GM18873 (cell line): ENCODE measurements at regions not wholly inside any gene's neighbourhood (a gene's known extent, or its start where the extent isn't known, plus 50 kb on each side); places are given as distances from the start of the nearest gene placed in this dataset.

Source experiments
- ATAC-seq: cut with Tn5 transposase; IDR thresholded peaks from one replicate; pipeline ENCODE4 v1.9.1; 2021; ENCODE audit warnings: mild to moderate bottlenecking, moderate library complexity, moderate number of reproducible peaks; ENCODE audit not compliant: unreplicated experiment, low FRiP score

DNA sequence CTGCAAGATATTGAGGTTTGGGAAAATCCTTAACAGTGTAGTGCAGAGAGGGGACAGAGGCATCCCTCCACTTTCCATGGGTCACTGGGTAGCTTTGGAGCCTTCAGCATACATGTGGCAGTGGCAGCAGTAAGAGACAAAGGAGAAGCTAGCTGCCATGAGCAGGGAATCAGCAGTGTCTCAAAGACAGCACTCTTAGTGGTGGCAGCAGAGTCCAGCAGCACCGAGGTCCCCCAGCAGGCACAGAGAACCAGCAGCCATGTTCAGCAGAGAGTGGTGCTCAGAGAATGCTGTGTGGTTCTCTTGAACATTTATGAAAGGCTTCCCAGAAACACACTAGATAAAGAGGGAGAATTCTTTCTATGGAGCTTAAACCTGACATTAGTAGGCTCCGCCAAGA is 308.5 kb downstream of the CENPC start:
- no peak for ATAC-seq

DNA sequence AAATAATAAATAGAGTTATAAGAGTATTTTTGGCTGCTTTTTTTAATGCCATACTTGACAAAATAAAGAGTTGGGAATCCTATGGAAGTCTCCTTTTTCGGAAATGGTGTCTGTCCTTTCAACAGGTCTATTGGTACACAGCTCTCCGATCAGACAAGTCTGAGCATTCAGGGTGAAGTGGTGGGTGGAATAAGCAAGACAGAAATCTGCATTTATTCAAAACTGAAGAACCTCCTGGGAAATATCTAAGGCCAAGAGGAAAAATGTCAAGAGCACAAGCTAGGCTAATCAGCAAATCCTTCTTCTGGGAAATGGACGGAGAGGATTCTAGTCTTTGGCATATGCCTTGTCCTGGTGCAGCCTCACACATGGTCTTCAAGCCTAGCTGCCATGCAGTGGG is 309.0 kb downstream of the CENPC start:
- ATAC-seq = no peak

DNA sequence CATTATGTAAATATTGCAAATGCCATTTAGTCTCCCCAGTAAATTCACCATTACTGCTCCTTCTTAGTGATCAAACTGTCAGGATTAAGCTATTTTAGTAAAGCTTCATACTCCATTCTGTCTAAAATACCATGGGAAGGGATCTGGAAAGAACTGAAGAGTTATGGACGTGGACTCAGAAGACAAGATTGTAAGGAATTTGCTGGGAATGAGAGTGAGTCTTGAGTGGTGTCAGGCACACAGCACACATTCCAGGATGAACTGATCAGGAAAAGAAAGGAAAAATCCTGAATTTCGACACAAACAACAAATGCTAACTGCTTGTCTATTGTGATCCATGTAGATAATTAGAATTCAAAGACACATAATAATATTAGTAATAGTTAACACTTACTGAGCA is 311.0 kb downstream of the CENPC start:
- ATAC-seq = no peak

DNA sequence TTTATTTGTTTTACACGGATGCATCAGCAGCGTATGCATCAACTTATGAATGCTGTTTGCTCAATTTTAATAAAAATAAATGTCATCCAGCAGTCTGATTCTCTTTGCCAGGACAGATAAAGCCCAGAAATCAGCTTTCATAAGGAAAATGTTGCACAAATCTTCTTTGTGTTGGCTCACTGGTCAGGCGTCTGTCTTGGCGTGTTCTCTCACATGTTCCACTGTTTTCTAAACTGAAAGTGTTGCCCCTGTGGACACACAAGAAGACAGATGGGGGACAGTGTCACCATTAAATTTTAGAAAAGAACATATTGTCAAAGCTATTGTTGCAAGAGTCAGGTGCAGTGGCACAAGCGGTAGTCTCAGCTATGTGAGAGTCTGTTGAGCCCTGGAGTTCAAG is 316.2 kb downstream of the CENPC start:
- ATAC-seq = no peak

DNA sequence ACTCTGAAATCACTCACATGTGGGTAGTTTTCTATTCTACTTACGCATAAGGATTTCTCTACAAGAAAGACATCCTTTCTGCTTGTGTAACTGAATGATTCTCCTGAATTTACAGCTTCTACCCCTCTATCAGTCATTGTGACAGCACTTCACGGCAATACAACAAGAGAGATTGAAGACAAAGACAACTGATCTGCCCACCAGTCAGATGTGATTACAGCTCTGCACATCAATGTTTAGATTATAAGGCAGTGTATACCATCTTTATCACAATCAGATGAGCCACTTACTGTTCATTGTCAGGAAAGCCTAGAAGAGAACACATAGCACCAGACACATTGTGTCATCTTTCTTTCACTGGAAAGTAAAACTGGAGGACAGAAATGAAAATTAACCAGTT is 324.4 kb downstream of the CENPC start:
- no peak for ATAC-seq

DNA sequence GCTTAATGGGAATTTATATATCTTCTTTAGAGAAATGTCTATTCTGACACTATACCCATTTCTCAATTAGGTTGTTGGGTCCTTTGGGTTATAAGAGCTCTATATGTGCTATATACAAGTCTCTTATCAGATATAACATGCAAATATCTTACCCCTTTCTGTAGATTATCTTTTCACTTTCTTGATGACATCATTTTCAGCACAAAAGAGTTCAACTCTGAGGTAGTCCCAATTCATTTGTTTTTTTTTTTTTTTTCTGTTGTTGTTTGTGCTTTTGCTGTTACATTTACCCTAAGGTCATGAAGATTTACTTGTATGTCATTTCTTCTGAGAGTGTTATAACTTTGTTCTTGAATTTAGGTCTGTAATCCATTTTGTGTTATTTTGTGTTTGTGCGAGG is 326.4 kb downstream of the CENPC start:
- ATAC-seq = no peak

DNA sequence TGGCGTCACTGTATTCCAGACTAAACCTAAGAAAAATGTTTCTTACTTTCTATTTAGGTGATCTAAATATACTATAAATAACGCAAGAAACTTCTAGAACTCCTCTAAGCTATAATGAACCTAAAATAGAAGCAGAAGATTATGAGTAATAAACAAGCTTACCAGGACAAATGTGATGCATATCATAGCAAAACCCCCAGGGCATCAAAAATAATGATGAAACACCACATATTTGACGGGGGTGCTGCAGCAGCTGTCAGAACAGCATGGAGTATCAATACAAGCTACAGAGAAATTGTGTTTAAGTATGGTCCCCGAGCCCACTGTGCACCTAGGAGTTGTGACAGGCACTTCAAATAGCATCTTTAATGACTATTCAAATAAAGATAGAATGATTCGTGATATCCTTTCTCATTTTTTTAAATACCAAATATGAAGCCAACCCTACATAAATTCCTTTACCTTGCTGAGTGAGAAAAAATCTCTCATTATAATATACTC is 337.3 kb downstream of the CENPC start:
- ATAC-seq = no peak

DNA sequence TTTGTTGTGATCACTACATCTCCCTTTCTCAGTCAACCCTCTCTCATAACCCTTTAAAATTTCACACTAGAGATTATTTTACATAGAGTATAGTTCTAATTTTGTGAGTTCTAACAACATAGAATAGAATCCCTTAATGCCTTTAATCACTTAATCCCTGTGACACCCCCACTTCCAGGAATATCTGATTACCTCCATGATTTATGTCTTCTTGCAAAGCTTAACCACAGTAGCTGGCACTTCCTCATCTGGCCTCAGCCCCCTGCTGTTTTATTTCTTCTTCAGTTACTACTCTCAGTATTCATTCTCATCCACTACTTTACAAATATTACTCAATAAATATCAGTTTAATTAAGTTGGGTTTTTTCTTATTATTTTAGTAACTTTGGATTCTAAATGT is 340.9 kb downstream of the CENPC start:
- no peak for ATAC-seq

DNA sequence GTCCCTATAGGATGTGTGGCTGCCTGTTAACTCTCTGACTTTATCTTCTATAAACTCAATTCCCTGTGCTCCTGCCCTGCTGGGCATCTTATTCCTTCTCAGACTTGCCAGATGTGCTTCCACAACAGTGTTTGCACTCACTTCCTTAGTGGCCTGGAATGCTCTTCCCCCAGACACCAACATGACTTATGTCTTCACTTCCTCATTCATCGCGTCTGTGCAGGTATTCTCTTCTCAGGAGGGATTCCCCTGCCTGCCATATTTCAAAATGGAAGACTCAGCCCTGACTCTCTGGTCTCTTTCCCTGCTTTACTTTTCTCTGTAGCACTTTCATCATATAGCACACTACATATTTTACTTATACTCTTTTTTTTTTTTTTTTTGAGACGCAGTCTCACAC is 344.0 kb downstream of the CENPC start:
- no peak for ATAC-seq

DNA sequence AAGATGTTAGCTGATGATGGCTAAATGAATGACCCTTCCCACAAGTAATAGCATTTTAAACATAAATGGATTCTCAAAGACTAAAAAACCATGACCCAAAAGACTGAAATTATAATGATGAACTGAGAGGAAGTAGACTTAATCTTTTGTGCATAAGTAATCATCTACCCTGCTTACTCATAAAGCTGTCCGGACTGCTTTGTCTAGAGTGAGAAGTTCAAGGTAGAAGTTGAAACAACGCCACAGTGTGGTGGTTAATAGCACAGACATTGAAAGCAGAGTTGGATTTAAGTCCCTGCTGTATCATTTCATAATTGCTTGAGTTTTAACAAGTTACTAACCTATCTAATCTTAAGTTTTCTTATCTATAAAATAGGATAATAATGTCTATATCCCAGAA is 346.6 kb downstream of the CENPC start:
- no peak for ATAC-seq

DNA sequence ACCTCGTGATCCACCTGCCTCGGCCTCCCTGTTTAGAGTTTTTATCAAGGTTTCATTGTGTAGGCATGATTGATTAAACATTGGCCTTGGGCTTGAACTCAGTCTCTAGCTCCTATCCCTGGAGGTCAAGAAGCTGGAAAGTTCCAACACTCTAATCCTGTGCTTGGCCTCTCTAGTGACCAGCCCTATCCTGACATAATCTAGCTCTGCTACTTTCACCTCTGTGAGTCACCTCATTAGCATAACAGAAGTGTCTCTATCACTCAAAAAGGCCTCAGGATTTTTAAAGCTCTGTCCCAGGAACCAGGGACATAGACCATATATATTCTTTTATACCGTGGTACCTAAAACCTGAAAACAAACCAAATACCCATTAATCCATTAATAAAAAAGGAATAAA is 377.5 kb downstream of the CENPC start:
- no peak for ATAC-seq

DNA sequence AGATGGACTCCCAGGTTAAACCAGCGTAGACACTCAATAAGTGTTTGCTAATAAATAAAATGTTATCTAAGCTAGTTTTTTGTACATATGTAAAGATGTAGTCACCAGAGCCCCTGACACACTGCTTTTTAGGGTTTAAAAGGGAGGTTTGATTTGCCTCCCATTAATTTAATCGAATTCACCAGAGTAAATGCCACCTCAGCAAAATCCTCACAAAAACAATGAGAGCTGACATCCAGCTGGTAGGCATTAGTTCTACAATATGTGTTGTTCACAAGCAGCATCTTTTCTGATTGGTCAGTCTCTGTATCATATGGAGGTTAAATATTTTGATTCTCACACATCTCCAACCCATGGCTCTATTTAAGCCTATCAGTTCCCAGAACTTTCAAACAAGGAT is 382.6 kb downstream of the CENPC start:
- no peak for ATAC-seq

DNA sequence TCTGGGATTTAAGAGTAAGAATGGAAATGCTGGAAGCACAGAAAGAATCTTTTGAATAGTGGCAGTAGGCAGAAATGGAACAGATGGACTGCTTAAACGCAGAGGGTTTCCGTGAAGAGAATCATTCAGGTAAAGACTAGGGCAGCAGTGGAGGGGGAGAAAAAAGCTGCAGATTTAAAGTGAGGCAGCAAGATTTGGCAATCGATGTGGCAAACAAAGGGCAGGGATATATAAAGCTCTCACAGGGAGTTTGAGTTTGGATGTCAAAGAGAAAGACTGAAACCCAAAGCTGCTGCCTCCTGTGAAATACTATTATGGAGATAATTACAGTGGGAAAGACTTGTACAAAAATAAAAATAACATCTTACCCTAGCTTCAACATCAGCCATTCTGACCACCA is 384.0 kb downstream of the CENPC start:
- no peak for ATAC-seq

DNA sequence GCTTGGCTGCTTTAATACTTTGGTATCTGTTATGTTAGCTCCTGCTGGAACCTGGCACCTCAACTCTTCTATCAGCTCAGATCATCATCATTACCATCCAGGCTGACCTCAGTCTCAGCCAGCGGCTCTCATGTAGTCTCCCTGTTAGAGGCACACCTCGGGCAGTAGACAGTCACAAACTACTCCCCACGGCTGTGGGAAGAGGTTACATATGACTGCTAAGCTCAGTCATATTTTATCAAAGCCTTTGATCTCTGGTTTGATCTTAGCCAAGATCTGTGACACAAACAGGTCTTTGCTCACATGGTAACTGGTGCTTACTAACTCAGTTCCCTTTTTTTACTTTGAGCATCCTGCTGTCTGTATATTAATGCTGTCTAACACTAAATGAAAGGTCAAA is 384.9 kb downstream of the CENPC start:
- ATAC-seq = no peak

DNA sequence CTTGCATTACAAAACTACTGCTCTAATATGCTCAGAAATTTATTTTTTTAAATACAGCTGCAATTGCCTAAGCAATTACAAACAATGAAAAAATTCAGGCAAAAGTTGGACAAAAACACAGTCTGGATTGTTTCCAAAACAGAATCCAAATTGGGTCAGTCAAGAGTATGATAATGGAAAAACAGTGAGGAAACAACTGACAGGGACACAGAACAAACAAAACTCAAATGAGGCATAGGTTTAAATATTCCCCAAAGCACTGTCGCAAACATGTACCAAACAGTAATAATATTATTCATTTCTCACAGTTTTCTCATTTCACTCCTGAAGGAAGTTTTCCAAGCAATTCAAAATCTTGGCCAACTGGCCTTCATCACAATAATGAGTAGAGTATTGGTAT is 386.6 kb downstream of the CENPC start:
- ATAC-seq = no peak

DNA sequence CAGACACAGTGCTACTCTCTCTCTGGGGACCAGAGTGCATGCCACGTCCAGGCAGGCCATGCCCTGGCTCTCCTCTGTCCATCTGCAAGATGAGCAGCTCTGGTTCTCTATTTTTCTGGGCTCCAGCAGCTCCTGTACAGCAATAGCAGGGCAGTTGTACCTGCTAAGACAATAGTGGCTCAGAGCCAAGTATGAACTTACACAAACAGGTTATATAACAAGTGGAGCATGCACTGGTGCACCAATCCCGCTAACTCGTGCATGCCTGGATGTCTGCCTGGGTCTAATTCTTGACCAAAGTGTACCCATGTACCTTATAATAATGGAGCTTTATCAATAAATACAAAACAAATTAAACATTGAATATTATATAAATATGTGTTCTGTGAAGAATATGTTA is 392.3 kb downstream of the CENPC start:
- ATAC-seq = no peak

DNA sequence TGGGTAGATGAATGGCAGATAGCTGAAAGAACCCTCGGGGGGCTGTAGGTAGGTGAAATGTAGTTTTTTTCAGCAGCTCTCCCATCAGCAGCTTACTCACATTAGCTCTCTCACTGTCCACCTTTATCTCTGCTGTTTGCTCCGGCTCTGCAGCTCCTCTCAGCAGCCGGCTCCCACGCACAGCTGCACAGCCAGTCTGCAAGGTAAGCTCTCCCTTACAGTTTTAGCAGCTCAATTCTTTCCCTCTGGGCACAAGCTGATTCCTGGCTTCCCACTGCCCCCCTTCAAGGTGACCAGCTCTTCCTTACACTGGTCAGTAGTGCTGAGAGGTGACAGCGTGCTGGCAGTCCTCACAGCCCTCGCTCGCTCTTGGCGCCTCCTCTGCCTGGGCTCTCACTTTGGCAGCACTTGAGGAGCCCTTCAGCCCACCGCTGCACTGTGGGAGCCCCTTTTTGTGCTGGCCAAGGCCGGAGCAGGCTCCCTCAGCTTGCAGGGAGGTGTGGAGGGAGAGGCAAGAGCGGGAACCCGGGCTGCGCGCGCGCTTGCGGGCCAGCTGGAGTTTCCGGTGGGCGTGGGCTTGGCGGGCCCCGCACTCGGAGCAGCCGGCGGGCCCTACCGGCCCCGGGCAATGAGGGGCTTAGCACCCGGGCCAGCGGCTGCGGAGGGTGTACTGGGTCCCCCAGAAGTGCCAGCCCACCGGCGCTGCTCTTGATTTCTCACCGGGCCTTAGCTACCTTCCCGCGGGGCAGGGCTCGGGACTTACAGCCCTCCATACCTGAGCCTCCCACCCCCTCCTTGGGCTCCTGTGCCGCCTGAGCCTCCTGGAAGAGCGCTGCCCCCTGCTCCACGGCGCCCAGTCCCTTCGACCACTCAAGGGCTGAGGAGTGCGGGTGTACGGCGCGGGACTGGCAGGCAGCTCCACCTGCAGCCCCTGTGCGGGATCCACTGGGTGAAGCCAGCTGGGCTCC is 393.6 kb downstream of the CENPC start:
- ATAC-seq = no peak

DNA sequence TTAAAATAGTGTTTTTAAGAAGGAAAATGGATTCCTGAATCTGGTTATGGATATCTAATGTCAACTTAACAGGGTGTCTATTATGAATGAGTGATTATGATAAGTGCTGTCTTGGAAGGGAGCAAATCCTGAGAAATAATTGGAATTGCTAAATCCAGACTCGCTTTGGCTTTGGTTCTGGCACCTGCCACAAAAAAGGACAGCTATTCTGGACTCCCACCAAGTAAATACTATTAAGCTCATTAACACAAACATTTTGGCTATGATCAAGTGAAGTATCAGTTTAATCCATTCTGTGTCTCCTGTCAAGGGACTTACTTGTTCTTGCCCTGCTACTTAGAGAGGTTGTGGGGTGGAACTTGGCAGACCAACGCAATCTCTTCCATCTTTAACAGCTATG is 403.7 kb downstream of the CENPC start:
- ATAC-seq = no peak

DNA sequence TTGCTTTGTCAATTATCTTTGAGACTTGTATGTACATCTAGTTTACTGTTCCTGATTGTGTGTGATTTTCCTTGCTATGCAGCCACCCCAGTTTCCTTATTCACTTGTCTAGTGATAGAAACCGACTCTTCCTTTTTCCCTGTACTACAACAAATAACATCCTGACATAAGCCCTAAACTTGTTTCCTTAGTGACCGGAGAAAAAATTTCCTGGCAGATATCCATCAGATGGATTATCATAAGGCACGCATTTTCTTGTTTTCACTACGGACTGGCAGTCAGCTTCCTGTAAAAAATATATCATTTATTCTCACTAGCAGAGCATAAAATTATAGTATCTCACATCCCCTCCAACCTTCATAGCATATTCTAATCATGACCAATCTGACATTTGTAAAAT is 410.7 kb downstream of the CENPC start:
- no peak for ATAC-seq

DNA sequence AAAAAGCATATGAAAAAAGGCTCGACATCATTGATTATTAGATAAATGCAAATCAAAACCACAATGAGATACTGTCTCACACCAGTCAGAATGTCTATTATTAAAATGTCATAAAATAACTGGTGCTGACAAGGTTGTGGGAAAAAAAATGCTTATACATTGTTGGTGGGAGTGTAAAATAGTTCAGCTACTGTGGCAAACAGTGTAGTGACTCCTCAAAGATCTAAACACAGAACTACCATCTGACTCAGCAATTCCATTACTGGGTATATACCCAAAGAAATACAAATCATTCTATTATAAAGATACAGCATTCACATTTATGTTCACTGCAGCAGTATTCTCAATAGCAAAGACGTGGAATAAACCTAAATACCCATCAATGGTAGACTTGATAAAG is 412.1 kb downstream of the CENPC start:
- no peak for ATAC-seq

DNA sequence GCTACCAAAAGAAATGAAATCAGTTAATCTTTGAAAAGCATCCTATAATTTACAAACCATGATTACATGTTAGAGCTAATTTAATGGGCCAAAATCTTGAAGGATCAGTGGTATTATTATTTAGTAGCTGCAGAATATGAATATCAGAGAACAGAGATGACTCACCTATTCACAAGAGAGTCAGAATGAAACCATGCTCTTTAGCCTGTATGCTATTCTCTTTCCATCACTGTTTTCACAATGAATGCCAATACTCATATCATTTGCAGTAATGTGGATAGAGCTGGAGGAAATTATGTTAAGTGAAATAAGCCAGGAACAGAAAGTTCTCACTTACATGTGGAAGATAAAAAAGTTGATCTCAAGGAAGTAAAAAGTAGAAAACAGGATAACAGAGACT is 414.1 kb downstream of the CENPC start:
- peak; percentile 94 for ATAC-seq

DNA sequence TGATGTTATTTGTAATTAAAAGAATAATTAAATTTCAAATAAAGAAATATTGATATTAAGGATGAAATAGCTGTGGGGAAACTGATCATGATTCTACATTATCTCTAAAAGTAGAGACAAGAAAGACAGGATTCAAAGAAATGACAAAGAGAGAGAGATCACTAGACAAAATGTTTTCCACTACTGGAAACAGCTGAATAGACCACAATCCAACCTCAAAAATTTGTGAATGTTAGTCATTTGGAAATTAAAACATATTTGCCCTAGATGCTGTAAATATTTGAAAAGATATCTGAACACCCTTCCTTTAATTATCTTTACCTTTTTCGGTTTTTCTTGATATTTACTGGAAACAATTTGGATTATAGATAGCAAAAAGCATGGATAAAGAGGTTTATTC is 414.9 kb downstream of the CENPC start:
- no peak for ATAC-seq
